ENCODE measurements at regions not wholly inside any gene's neighbourhood (a gene's known extent, or its start where the extent isn't known, plus 50 kb on each side); places are given as distances from the start of the nearest gene placed in this dataset.
"Not testable (repeated sequence)": the region's sequence is repeated elsewhere in the genome, so short reads cannot be mapped to it uniquely, and the experiment has no call there.

GRCh38 chr1:147409886-147410285, 131.4 kb upstream of the BCL9 start:
- Histone ChIP-seq H3K4me3 (no peak overlapping the region), H3K27me3 (no peaks in the 10 kb centered on the region), H3K9me3 (no peaks in the 10 kb centered on the region), H3K27ac (no peak overlapping the region), H3K4me1 (no peaks in the 10 kb centered on the region), H3K36me3 (no peaks in the 10 kb centered on the region)
- DNase-seq: no peak
- TF ChIP-seq CTCF (IDR thresholded peaks at IDR 0.05) (no peak), POLR2A (IDR thresholded peaks at IDR 0.05) (no peak)
- intact Hi-C loops (cut with DNase I; ENCODE audit: low total_unique reads): no loop called here

- H3K27me3 ChIP-seq: no peaks in the 10 kb centered on the region
- intact Hi-C loops (cut with DNase I; ENCODE audit: low total_unique reads): no loop called here
- H3K36me3 ChIP-seq: no peaks in the 10 kb centered on the region
- no peaks in the 10 kb centered on the region for H3K9me3 ChIP-seq
- TF ChIP-seq CTCF (IDR thresholded peaks at IDR 0.05) (no peak), POLR2A (IDR thresholded peaks at IDR 0.05) (no peak)
- no peak overlapping the region for H3K27ac ChIP-seq
- H3K4me3 ChIP-seq: no peak overlapping the region
- H3K4me1 ChIP-seq: no peaks in the 10 kb centered on the region
- DNase-seq: no peak
Measured at GRCh38 chr1:147413110-147413605, 128.1 kb upstream of the BCL9 start.

- no peak overlapping the region for H3K27ac ChIP-seq
- no peaks in the 10 kb centered on the region for H3K27me3 ChIP-seq
- H3K9me3 ChIP-seq: no peaks in the 10 kb centered on the region
- no peak for DNase-seq
- intact Hi-C loops (cut with DNase I; ENCODE audit: low total_unique reads): no loop called here
- no peaks in the 10 kb centered on the region for H3K36me3 ChIP-seq
- no peak for TF ChIP-seq POLR2A (IDR thresholded peaks at IDR 0.05)
- TF ChIP-seq CTCF (IDR thresholded peaks at IDR 0.05): no peak
- H3K4me3 ChIP-seq: no peak overlapping the region
- no peaks in the 10 kb centered on the region for H3K4me1 ChIP-seq
Measured at GRCh38 chr1:147414505-147415163, 126.7 kb upstream of the BCL9 start.

- no peaks in the 10 kb centered on the region for H3K9me3 ChIP-seq
- H3K27me3 ChIP-seq: no peaks in the 10 kb centered on the region
- no peaks in the 10 kb centered on the region for H3K36me3 ChIP-seq
- no peaks in the 10 kb centered on the region for H3K4me1 ChIP-seq
- no peak for DNase-seq
- intact Hi-C loops (cut with DNase I; ENCODE audit: low total_unique reads): no loop called here
- no peak overlapping the region for H3K4me3 ChIP-seq
- no peak overlapping the region for H3K27ac ChIP-seq
- no peak for TF ChIP-seq POLR2A (IDR thresholded peaks at IDR 0.05)
- TF ChIP-seq CTCF (IDR thresholded peaks at IDR 0.05): no peak
Measured at GRCh38 chr1:147417024-147417423, 124.3 kb upstream of the BCL9 start.

GRCh38 chr1:147423100-147423827, 118.0 kb upstream of the BCL9 start:
- H3K27ac ChIP-seq; DNase-seq; H3K27me3 ChIP-seq; H3K4me1 ChIP-seq; H3K9me3 ChIP-seq; intact Hi-C loops (cut with DNase I; ENCODE audit: low total_unique reads); H3K4me3 ChIP-seq; H3K36me3 ChIP-seq: not testable (repeated sequence)

Measured in uterus (tissue), 3 donors.